ENCODE measurements at regions not wholly inside any gene's neighbourhood (a gene's known extent, or its start where the extent isn't known, plus 50 kb on each side); places are given as distances from the start of the nearest gene placed in this dataset.

DNA sequence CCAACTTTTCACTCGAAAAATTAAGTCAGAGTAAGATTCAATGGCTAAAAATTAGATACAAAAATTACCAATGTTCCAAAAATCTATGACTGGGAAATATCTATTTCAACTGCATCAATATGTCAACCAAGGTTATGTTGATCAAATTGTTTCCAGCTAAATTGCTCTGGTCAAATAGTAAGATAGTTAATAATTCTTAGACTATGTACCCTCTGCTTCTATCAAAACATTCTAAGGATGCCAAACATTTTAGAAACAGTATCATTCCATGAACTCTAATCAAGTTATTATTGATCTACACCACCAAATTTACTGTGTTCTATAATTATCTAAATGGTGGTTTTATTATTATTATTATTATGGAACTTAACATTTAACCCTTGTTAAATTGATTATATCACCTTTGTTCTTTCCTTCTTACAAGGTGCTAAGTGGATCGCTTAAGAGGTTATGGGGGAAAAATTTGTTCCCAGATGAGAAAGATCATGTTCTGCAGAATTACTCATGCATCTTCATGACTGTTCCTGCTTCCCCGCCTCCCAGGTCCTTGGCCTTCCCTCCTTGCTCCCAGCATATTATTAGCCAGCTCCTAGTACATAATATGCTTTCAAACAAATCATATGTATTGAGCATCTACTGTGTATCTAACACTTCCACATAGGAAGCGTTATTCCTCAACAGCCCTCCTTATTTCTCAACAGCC lies 240.5 kb upstream of the KRR1 start:
- TF ChIP-seq, protein P1, sequence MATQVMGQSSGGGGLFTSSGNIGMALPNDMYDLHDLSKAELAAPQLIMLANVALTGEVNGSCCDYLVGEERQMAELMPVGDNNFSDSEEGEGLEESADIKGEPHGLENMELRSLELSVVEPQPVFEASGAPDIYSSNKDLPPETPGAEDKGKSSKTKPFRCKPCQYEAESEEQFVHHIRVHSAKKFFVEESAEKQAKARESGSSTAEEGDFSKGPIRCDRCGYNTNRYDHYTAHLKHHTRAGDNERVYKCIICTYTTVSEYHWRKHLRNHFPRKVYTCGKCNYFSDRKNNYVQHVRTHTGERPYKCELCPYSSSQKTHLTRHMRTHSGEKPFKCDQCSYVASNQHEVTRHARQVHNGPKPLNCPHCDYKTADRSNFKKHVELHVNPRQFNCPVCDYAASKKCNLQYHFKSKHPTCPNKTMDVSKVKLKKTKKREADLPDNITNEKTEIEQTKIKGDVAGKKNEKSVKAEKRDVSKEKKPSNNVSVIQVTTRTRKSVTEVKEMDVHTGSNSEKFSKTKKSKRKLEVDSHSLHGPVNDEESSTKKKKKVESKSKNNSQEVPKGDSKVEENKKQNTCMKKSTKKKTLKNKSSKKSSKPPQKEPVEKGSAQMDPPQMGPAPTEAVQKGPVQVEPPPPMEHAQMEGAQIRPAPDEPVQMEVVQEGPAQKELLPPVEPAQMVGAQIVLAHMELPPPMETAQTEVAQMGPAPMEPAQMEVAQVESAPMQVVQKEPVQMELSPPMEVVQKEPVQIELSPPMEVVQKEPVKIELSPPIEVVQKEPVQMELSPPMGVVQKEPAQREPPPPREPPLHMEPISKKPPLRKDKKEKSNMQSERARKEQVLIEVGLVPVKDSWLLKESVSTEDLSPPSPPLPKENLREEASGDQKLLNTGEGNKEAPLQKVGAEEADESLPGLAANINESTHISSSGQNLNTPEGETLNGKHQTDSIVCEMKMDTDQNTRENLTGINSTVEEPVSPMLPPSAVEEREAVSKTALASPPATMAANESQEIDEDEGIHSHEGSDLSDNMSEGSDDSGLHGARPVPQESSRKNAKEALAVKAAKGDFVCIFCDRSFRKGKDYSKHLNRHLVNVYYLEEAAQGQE (IDR thresholded peaks at IDR 0.05; ENCODE audit: insufficient read depth in 1 of 2, low read depth in 2 of 2, low read length in 2 of 2): no peak
- TF ChIP-seq SIN3A (IDR thresholded peaks at IDR 0.05; ENCODE audit: borderline replicate concordance, insufficient read depth, low read length): no peak
- TF ChIP-seq POLR2AphosphoS5 (IDR thresholded peaks at IDR 0.05; ENCODE audit: low read depth, low read length): no peak
- TF ChIP-seq TAF1 (IDR thresholded peaks at IDR 0.05; ENCODE audit: borderline replicate concordance, insufficient read depth, low read length): no peak
- TF ChIP-seq FOXP2 (optimal IDR thresholded peaks at IDR 0.05; ENCODE audit: borderline replicate concordance, extremely low read depth, extremely low read length, insufficient read depth): no peak

GRCh38 chr12:75750716-75751306 lies 239.4 kb upstream of the KRR1 start:
- no peak for TF ChIP-seq FOXP2 (optimal IDR thresholded peaks at IDR 0.05; ENCODE audit: borderline replicate concordance, extremely low read depth, extremely low read length, insufficient read depth)
- TF ChIP-seq POLR2AphosphoS5 (IDR thresholded peaks at IDR 0.05; ENCODE audit: low read depth, low read length): no peak
- TF ChIP-seq TAF1 (IDR thresholded peaks at IDR 0.05; ENCODE audit: borderline replicate concordance, insufficient read depth, low read length): no peak
- TF ChIP-seq, protein P1 (IDR thresholded peaks at IDR 0.05; ENCODE audit: insufficient read depth in 1 of 2, low read depth in 2 of 2, low read length in 2 of 2): no peak
- TF ChIP-seq SIN3A (IDR thresholded peaks at IDR 0.05; ENCODE audit: borderline replicate concordance, insufficient read depth, low read length): no peak

DNA sequence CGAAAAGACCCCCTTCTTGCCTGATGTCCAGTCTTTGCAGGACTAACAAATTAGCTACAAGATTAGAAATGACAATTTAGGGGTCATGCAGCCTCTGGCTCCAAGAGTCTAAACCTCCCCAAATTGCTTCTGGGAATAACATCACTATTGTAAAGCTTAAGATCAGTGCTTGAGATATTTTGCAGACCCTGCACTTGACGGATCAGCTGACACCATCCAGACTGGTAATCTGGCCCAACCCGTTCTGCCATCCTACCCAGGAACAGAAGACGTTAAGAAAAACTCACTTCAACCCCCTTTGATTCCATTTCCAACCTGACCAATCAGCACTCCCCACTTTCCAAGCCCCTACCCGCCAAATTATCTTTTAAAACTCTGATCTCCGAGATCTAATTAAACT lies 236.7 kb upstream of the KRR1 start:
- TF ChIP-seq, protein P1 (IDR thresholded peaks at IDR 0.05; ENCODE audit: insufficient read depth in 1 of 2, low read depth in 2 of 2, low read length in 2 of 2): no peak
- TF ChIP-seq SIN3A (IDR thresholded peaks at IDR 0.05; ENCODE audit: borderline replicate concordance, insufficient read depth, low read length) (no peak), TAF1 (IDR thresholded peaks at IDR 0.05; ENCODE audit: borderline replicate concordance, insufficient read depth, low read length) (no peak), FOXP2 (optimal IDR thresholded peaks at IDR 0.05; ENCODE audit: borderline replicate concordance, extremely low read depth, extremely low read length, insufficient read depth) (no peak), POLR2AphosphoS5 (IDR thresholded peaks at IDR 0.05; ENCODE audit: low read depth, low read length) (no peak)

GRCh38 chr12:75747572-75748021 lies 236.2 kb upstream of the KRR1 start:
- TF ChIP-seq TAF1 (IDR thresholded peaks at IDR 0.05; ENCODE audit: borderline replicate concordance, insufficient read depth, low read length) (no peak), SIN3A (IDR thresholded peaks at IDR 0.05; ENCODE audit: borderline replicate concordance, insufficient read depth, low read length) (no peak)

DNA sequence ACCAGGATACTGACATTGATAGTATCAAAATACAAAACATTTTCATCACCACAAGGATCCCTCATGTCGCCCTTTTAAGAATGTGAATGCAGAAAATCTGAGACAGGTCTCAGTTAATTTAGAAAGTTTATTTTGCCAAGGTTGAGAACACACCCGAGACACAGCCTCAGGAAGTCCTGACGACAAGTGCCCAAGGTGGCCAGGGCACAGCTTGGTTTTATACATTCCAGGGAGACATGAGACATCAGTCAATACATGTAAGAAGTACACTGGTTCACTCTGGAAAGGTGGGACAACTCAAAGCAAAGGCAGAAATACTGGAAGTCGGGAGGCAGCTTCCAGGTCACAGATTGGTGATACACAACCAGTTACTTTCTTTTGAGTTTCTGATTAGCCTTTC lies 235.2 kb upstream of the KRR1 start:
- TF ChIP-seq POLR2AphosphoS5 (IDR thresholded peaks at IDR 0.05; ENCODE audit: low read depth, low read length) (no peak), FOXP2 (optimal IDR thresholded peaks at IDR 0.05; ENCODE audit: borderline replicate concordance, extremely low read depth, extremely low read length, insufficient read depth) (no peak), TAF1 (IDR thresholded peaks at IDR 0.05; ENCODE audit: borderline replicate concordance, insufficient read depth, low read length) (no peak), SIN3A (IDR thresholded peaks at IDR 0.05; ENCODE audit: borderline replicate concordance, insufficient read depth, low read length) (no peak)
- TF ChIP-seq, protein P1 (IDR thresholded peaks at IDR 0.05; ENCODE audit: insufficient read depth in 1 of 2, low read depth in 2 of 2, low read length in 2 of 2): no peak

All from PFSK-1 (cell line).